ENCODE measurements at regions not wholly inside any gene's neighbourhood (a gene's known extent, or its start where the extent isn't known, plus 50 kb on each side); places are given as distances from the start of the nearest gene placed in this dataset.

- TF ChIP-seq CTCF (IDR thresholded peaks at IDR 0.05; ENCODE audit: extremely low read depth, missing control alignments), result no peak
- no peak for DNase-seq (ENCODE audit: low spot score)
Observed at GRCh38 chr16:56140645-56141044, 50.6 kb upstream of the GNAO1 start.

- no peak for TF ChIP-seq CTCF (IDR thresholded peaks at IDR 0.05; ENCODE audit: extremely low read depth, missing control alignments)
- no peak for DNase-seq (ENCODE audit: low spot score)
Observed at GRCh38 chr16:56137269-56137668, 54.0 kb upstream of the GNAO1 start.

- TF ChIP-seq CTCF (IDR thresholded peaks at IDR 0.05; ENCODE audit: extremely low read depth, missing control alignments), result no peak
- no peak for DNase-seq (ENCODE audit: low spot score)
Observed at GRCh38 chr16:56136256-56136655, 55.0 kb upstream of the GNAO1 start.

DNA sequence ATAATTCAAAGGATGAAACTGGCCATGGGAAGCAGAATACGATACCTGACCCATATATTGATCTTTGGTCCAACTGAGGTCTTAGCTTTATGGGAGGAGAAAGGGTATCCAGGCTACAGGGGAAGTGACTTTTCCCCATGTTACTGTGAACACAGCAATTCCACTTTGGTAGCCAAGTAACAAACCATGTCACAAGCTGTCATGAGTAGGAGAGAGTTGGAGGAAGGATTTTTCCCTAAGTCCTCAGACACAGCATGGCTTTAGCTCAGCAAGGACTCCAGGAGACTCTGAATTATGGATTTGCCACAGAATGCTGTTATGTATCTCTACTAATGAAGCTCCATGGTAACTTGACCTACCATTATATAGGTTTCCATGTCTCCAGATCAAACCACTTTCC, 56.5 kb upstream of the GNAO1 start:
- DNase-seq (ENCODE audit: low spot score), result no peak
- no peak for TF ChIP-seq CTCF (IDR thresholded peaks at IDR 0.05; ENCODE audit: extremely low read depth, missing control alignments)

GRCh38 chr16:56125922-56126321, 65.4 kb upstream of the GNAO1 start:
- TF ChIP-seq CTCF (IDR thresholded peaks at IDR 0.05; ENCODE audit: extremely low read depth, missing control alignments), result no peak
- no peak for DNase-seq (ENCODE audit: low spot score)

- DNase-seq (ENCODE audit: low spot score), result no peak
- no peak for TF ChIP-seq CTCF (IDR thresholded peaks at IDR 0.05; ENCODE audit: extremely low read depth, missing control alignments)
Observed at GRCh38 chr16:56122251-56122650, 69.0 kb upstream of the GNAO1 start.

- no peak for DNase-seq (ENCODE audit: low spot score)
- no peak for TF ChIP-seq CTCF (IDR thresholded peaks at IDR 0.05; ENCODE audit: extremely low read depth, missing control alignments)
Observed at GRCh38 chr16:56121156-56121500, 70.2 kb upstream of the GNAO1 start.

All from GM20000 (cell line).